K562 (cell line): ENCODE measurements at regions not wholly inside any gene's neighbourhood (a gene's known extent, or its start where the extent isn't known, plus 50 kb on each side); places are given as distances from the start of the nearest gene placed in this dataset.

Experiments used
- ATAC-seq: fragments of 200-7000 bp; cut with Tn5 transposase; 3 replicates; pipeline ENCODE4 v1.9.1; 2020; ENCODE audit warnings: moderate library complexity
- BruUV-seq: library from RNA; stranded (reverse); fragments of 400-500 nt; replicated peaks from 2 replicates; lab custom pipeline; 2021; lab: Mats Ljungman, UMichigan
- CTCF ChIA-PET: fragments of 300-600 bp; formaldehyde crosslinking; extraction: SDS; loops from one replicate; lab custom pipeline; 2021; ENCODE audit warnings: low intra/inter-chr PET ratio; lab: Yijun Ruan, JAX
- POLR2A ChIA-PET: fragments of 300-600, 350-650 bp; sonication (Branson Sonifier 250); formaldehyde crosslinking; extraction: SDS; loops from one replicate; lab custom pipeline; 2021; ENCODE audit warnings: antibody characterized with exemption, inconsistent platforms; lab: Yijun Ruan, JAX
- DNase-seq, 4 experiments: peaks; one replicate each; pipeline versions ENCODE4 v3.0.0 to v3.0.0-alpha.2; 2011 to 2018; ENCODE audit warnings: low spot score in 3 of 4, mixed read lengths in 3 of 4; ENCODE audit errors: extremely low read depth in 1 of 4
- FAIRE-seq: peaks from 2 replicates; lab custom pipeline; 2011; peaks lifted over from hg19 to GRCh38; lab: Jason Lieb, UNC
- H2AFZ ChIP-seq: 2 replicates; pipeline ENCODE4 v1.6.0; 2011; ENCODE audit warnings: low read depth, low read length, control low read depth, inconsistent platforms
- H3K27ac ChIP-seq: fragments of 200-600 bp; 3 replicates; pipeline ENCODE4 v1.8.0; 2011; ENCODE audit warnings: low read depth, mild to moderate bottlenecking, control low read depth, inconsistent platforms, low read length, moderate library complexity, mixed read lengths; ENCODE audit errors: extremely low read depth
- H3K27me3 ChIP-seq, 2 experiments: fragments of 300-600 bp in 1 of 2; 2 replicates in 1 of 2; 3 replicates in 1 of 2; pipeline versions ENCODE4 v1.6.0 to v1.8.0; 2011; ENCODE audit warnings: inconsistent platforms in 2 of 2, low read length in 2 of 2, mild to moderate bottlenecking in 1 of 2, mixed read lengths in 1 of 2, moderate library complexity in 1 of 2; ENCODE audit not compliant: control insufficient read depth in 2 of 2, insufficient read depth in 2 of 2
- H3K36me3 ChIP-seq: fragments of 300-600 bp; 3 replicates; pipeline ENCODE4 v1.8.0; 2011; ENCODE audit warnings: mild to moderate bottlenecking, low read length, inconsistent platforms; ENCODE audit not compliant: control insufficient read depth, insufficient read depth
- H3K4me1 ChIP-seq, 2 experiments: fragments of 200-600 bp in 1 of 2; replicated peaks in 1 of 2; 2 replicates in 1 of 2; 3 replicates in 1 of 2; pipeline versions ENCODE4 v1.5.1 to v1.8.0; 2011; ENCODE audit warnings: inconsistent platforms in 2 of 2, low read length in 2 of 2, mild to moderate bottlenecking in 1 of 2, mixed read lengths in 1 of 2, moderate library complexity in 1 of 2; ENCODE audit not compliant: control insufficient read depth in 2 of 2, insufficient read depth in 2 of 2
- H3K4me2 ChIP-seq: 2 replicates; pipeline ENCODE4 v1.6.1; 2011; ENCODE audit warnings: low read length, control low read depth, inconsistent platforms, mixed read lengths; ENCODE audit not compliant: insufficient read depth
- H3K4me3 ChIP-seq: fragments of 200-600 bp; sonication (generic), shearing (Covaris generic); 2 replicates; pipeline ENCODE4 v1.5.1; 2016; ENCODE audit warnings: control low read depth, inconsistent platforms
- H3K79me2 ChIP-seq: fragments of 200-600 bp; 3 replicates; pipeline ENCODE4 v1.8.0; 2011; ENCODE audit warnings: low read length, inconsistent platforms; ENCODE audit not compliant: control insufficient read depth, insufficient read depth
- H3K9ac ChIP-seq, 2 experiments: 2 replicates each; pipeline versions ENCODE4 v1.6.0 to v1.6.1; 2011; ENCODE audit warnings: low read depth in 2 of 2, low read length in 2 of 2, control low read depth in 1 of 2, inconsistent platforms in 1 of 2, mild to moderate bottlenecking in 1 of 2, mixed read lengths in 1 of 2; ENCODE audit not compliant: insufficient read depth in 1 of 2
- H3K9me1 ChIP-seq: one replicate; pipeline ENCODE4 v1.6.0; 2011; ENCODE audit warnings: inconsistent platforms, mild to moderate bottlenecking, low read length, moderate library complexity; ENCODE audit not compliant: control insufficient read depth, insufficient read depth
- H3K9me3 ChIP-seq: replicated peaks from 2 replicates; pipeline ENCODE4 v1.5.1; 2011; ENCODE audit warnings: low read depth, low read length, inconsistent platforms; ENCODE audit not compliant: control insufficient read depth, insufficient read depth
- H4K20me1 ChIP-seq: replicated peaks from 2 replicates; pipeline ENCODE4 v1.6.1; 2011; ENCODE audit warnings: low read length, inconsistent platforms, mixed read lengths; ENCODE audit not compliant: control insufficient read depth, insufficient read depth
- EZH2 ChIP-seq: IDR thresholded peaks from 2 replicates; pipeline ENCODE4 v1.6.1; 2012; ENCODE audit warnings: low read depth, mild to moderate bottlenecking, inconsistent platforms, low read length, borderline replicate concordance
- RB1 ChIP-seq: fragments of 450-650 bp; IDR thresholded peaks from 2 replicates; pipeline ENCODE4 v1.6.1; 2017; ENCODE audit warnings: low read depth, mild to moderate bottlenecking
- ZNF696 ChIP-seq: fragments of 250-450 bp; sonication (Bioruptor Pico); conservative IDR thresholded peaks from 2 replicates; pipeline ENCODE4 v1.4.0; 2020; ENCODE audit warnings: mild to moderate bottlenecking, moderate library complexity
- ZNF740 ChIP-seq, 3 experiments: fragments of 200-800 bp in 1 of 3; sonication (Bioruptor generic) in 1 of 3; sonication (generic) in 1 of 3; formaldehyde crosslinking in 1 of 3; IDR thresholded peaks; 2 replicates each; pipeline versions ENCODE4 v1.6.1 to v1.8.0; 2016 to 2022; ENCODE audit warnings: mild to moderate bottlenecking in 2 of 3, missing compliant biosample characterization in 2 of 3, missing genetic modification characterization in 2 of 3, missing genetic modification reagents in 1 of 3
- WGBS: fragments of 100-300 bp; shearing (Covaris generic); methylation state at CpG from one replicate; pipeline ENCODE4 v1.1.6; 2016; ENCODE audit warnings: low coverage, mixed read lengths; ENCODE audit not compliant: insufficient coverage; ENCODE audit errors: missing lambda C conversion rate; 5-methylcytosine and 5-hydroxymethylcytosine counted together
- in situ Hi-C: fragments of 300-500 bp; cut with MboI; formaldehyde crosslinking; loops from 4 replicates; pipeline ENCODE4 v1.15.0; 2018; ENCODE audit warnings: inconsistent platforms, mixed read lengths
- intact Hi-C: fragments of 100-400 bp; cut with micrococcal nuclease; formaldehyde crosslinking; loops from 2 replicates; pipeline ENCODE4 v1.14.2; 2022

GRCh38 chr9:89905606-89906338 lies 301.0 kb downstream of the GADD45G start:
- CTCF ChIA-PET: no interaction called here
- Histone ChIP-seq H2AFZ (no peak overlapping the region), H3K9me1 (no peaks in the 10 kb centered on the region), H3K36me3 (no peaks in the 10 kb centered on the region), H3K9me3 (no peaks in the 10 kb centered on the region), H3K4me1 (no peaks in the 10 kb centered on the region), H3K79me2 (no peaks in the 10 kb centered on the region), H3K9ac (no peak overlapping the region), H3K4me3 (no peak overlapping the region), H3K4me2 (no peak overlapping the region), H4K20me1 (no peaks in the 10 kb centered on the region), H3K27ac (no peak overlapping the region), H3K27me3 (no peaks in the 10 kb centered on the region)
- in situ Hi-C loops: no loop called here
- DNase-seq (no peak), FAIRE-seq (no peak), ATAC-seq (no peak)
- POLR2A ChIA-PET: no interaction called here
- 0% methylated on average over 4 of the region's 5 CpGs for WGBS
- no TSS peak for BruUV-seq
- intact Hi-C loops: no loop called here
- TF ChIP-seq ZNF696 (CRISPR knock-in tag): no peak
- no peak for TF ChIP-seq RB1
- no peak for TF ChIP-seq ZNF740 (CRISPR knock-in tag; IDR thresholded peaks at IDR 0.05)
- no peak for TF ChIP-seq ZNF740 (tag; IDR thresholded peaks at IDR 0.05)
- TF ChIP-seq EZH2: no peak
